Heart right ventricle (tissue), 16 donors: ENCODE measurements at regions not wholly inside any gene's neighbourhood (a gene's known extent, or its start where the extent isn't known, plus 50 kb on each side); places are given as distances from the start of the nearest gene placed in this dataset.

Experiments used
- ATAC-seq, 8 donors: fragments of 200-7000 bp; cut with Tn5 transposase; one replicate each; pipeline ENCODE4 v1.9.1; 2020; ENCODE audit warnings: mild to moderate bottlenecking in 8 of 8, moderate library complexity in 8 of 8, moderate number of reproducible peaks in 1 of 8
- DNase-seq, 2 donors: peaks; one replicate each; pipeline ENCODE4 v3.0.0-alpha.2; 2020
- H3K27ac ChIP-seq, 10 donors: fragments of 200-600 bp; sonication (generic) in 2 of 10; one replicate each; pipeline versions ENCODE4 v1.5.0 to v1.8.0; 2020 to 2022; ENCODE audit warnings: mild to moderate bottlenecking in 3 of 10
- H3K27me3 ChIP-seq, 7 donors: fragments of 200-600 bp; one replicate each; pipeline ENCODE4 v1.8.0; 2021 to 2022; ENCODE audit warnings: mild to moderate bottlenecking in 2 of 7
- H3K36me3 ChIP-seq, 9 donors: fragments of 200-600 bp; sonication (generic) in 1 of 9; one replicate each; pipeline versions ENCODE4 v1.5.0 to v1.8.0; 2020 to 2022; ENCODE audit warnings: mild to moderate bottlenecking in 2 of 9
- H3K4me1 ChIP-seq, 9 donors: fragments of 200-600 bp; sonication (generic) in 1 of 9; one replicate each; pipeline versions ENCODE4 v1.5.0 to v1.8.0; 2020 to 2022; ENCODE audit warnings: mild to moderate bottlenecking in 4 of 9
- H3K4me3 ChIP-seq, 10 donors: fragments of 200-600 bp; sonication (generic) in 2 of 10; one replicate each; pipeline versions ENCODE4 v1.5.0 to v1.8.0; 2020 to 2022; ENCODE audit warnings: mild to moderate bottlenecking in 7 of 10, moderate library complexity in 2 of 10
- H3K9me3 ChIP-seq, 11 donors: fragments of 200-600 bp in 10 of 11; sonication (generic) in 2 of 11; one replicate each; pipeline versions ENCODE4 v1.5.0 to v1.8.0; 2013 to 2022; ENCODE audit warnings: mild to moderate bottlenecking in 2 of 11, control low read depth in 1 of 11, moderate library complexity in 1 of 11
- CTCF ChIP-seq, 9 donors: fragments of 200-600 bp; sonication (generic) in 2 of 9; IDR thresholded peaks; one replicate each; pipeline versions ENCODE4 v1.5.0 to v1.8.0; 2021 to 2022; ENCODE audit warnings: antibody characterized with exemption in 9 of 9, mild to moderate bottlenecking in 5 of 9, moderate library complexity in 1 of 9
- WGBS, 2 donors: extraction: QIAGEN DNeasy Blood & Tissue Kit; methylation state at CpG; one replicate each; pipeline ENCODE4 v1.1.7; 2013; ENCODE audit warnings: inconsistent platforms in 1 of 2; 5-methylcytosine and 5-hydroxymethylcytosine counted together
- intact Hi-C, 10 donors: fragments of 100-400 bp; cut with DNase I; formaldehyde crosslinking; loops; one replicate each; pipeline versions ENCODE4 v1.11.1 to v1.14.2; 2022
- donor health status: Arrhythmogenic right ventricular cardiomyopathy.
- donor health status: ischemic (EF 13 %, LVEDD 7.1; RV severe dilation, severe dysfunction).
- donor health status: healthy with polysubstance abuse.
- donor health status: DM: no; HTN: yes; CAD: no.
- donor health status: DM: no; HTN: no; CAD: no.
- donor health status: ischemic (EF 25% LVEDD 6.9; RV normal size, moderate dysfunction).
- donor health status: ischemic (EF 25% LVEDD 5.7; RV mildly dilated, moderate dysfunction).
- donor health status: healthy.
- donor health status: DM: yes; HTN: yes; CAD: no.
- donor health status: Ischemic cardiomyopathy.
- donor health status: ischemic (EF 35%, LVEDD 5.7; RV mildly dilated, moderate dysfunction).
- donor health status: nonischemic (EF 11% LVEDD 7.7; RV severe dilation, severe dysfunction).
- donor health status: DM: yes; HTN: yes; CAD: no.
- donor health status: PGD.
- donor health status: ischemic (EF 29% LVEDD 5.4; RV normal size, mild dysfunction).
- donor health status: nonischemic (EF 23%, LVEDD 6.1; RV moderate dilation, normal function).

- Histone ChIP-seq H3K27ac (no peak overlapping the region), H3K36me3 (no peaks in the 10 kb centered on the region), H3K4me1 (no peaks in the 10 kb centered on the region), H3K9me3 (peaks cover 0 to 7% (median 0%) of the 10 kb centered on the region in 11 donors), H3K27me3 (no peaks in the 10 kb centered on the region), H3K4me3 (no peak overlapping the region)
- intact Hi-C loops = no loop called here
- no peak for ATAC-seq
- TF ChIP-seq CTCF (IDR thresholded peaks at IDR 0.05) = no peak
- DNase-seq = no peak
Observed at GRCh38 chr3:161748049-161748448, 251.4 kb downstream of the OTOL1 start.

- 77 to 88% methylated on average over 3 of the region's 3 CpGs for WGBS, 2 donors
- ATAC-seq = no peak
- no peak overlapping the region for H3K4me3 ChIP-seq
- peaks cover 0 to 3% (median 0%) of the 10 kb centered on the region in 11 donors for H3K9me3 ChIP-seq
- intact Hi-C loops = no loop called here
- no peak overlapping the region for H3K27ac ChIP-seq
- DNase-seq = no peak
- TF ChIP-seq CTCF (IDR thresholded peaks at IDR 0.05) = no peak
- H3K36me3 ChIP-seq = no peaks in the 10 kb centered on the region
- no peaks in the 10 kb centered on the region for H3K4me1 ChIP-seq
- H3K27me3 ChIP-seq = no peaks in the 10 kb centered on the region
Observed at GRCh38 chr3:161754420-161755053, 257.9 kb downstream of the OTOL1 start.

GRCh38 chr3:161759444-161759843 lies 262.8 kb downstream of the OTOL1 start:
- DNase-seq = no peak
- H3K9me3 ChIP-seq = peaks cover 0 to 3% (median 0%) of the 10 kb centered on the region in 11 donors
- H3K36me3 ChIP-seq = no peaks in the 10 kb centered on the region
- no peak for ATAC-seq
- no peak overlapping the region for H3K27ac ChIP-seq
- intact Hi-C loops = no loop called here
- no peak for TF ChIP-seq CTCF (IDR thresholded peaks at IDR 0.05)
- H3K4me1 ChIP-seq = no peaks in the 10 kb centered on the region
- H3K27me3 ChIP-seq = no peaks in the 10 kb centered on the region
- H3K4me3 ChIP-seq = no peak overlapping the region
- WGBS, 2 donors = 43 to 54% methylated on average over 2 of the region's 2 CpGs

- H3K4me3 ChIP-seq = no peak overlapping the region
- H3K27me3 ChIP-seq = no peaks in the 10 kb centered on the region
- no peak for TF ChIP-seq CTCF (IDR thresholded peaks at IDR 0.05)
- H3K4me1 ChIP-seq = no peaks in the 10 kb centered on the region
- H3K36me3 ChIP-seq = no peaks in the 10 kb centered on the region
- H3K9me3 ChIP-seq = no peaks in the 10 kb centered on the region
- ATAC-seq (no peak), DNase-seq (no peak)
- H3K27ac ChIP-seq = no peak overlapping the region
- intact Hi-C loops = no loop called here
- WGBS, 2 donors = 73 to 78% methylated on average over 3 of the region's 3 CpGs
Observed at GRCh38 chr3:161766331-161766730, 269.7 kb downstream of the OTOL1 start.
